BE2C (cell line): ENCODE measurements at regions not wholly inside any gene's neighbourhood (a gene's known extent, or its start where the extent isn't known, plus 50 kb on each side); places are given as distances from the start of the nearest gene placed in this dataset.

Experiments used
- DNase-seq: peaks from one replicate; pipeline ENCODE4 v3.0.0-alpha.2; 2020
- H3K27me3 ChIP-seq: fragments of 250-450 bp; sonication (Bioruptor Pico); 2 replicates; pipeline ENCODE4 v1.5.1; 2020; ENCODE audit warnings: mild to moderate bottlenecking
- H3K36me3 ChIP-seq: fragments of 250-450 bp; sonication (Bioruptor Pico); 2 replicates; pipeline ENCODE4 v1.5.1; 2020; ENCODE audit warnings: mild to moderate bottlenecking
- H3K4me1 ChIP-seq: fragments of 250-450 bp; sonication (Bioruptor Pico); 2 replicates; pipeline ENCODE4 v1.5.1; 2020
- H3K4me3 ChIP-seq: 2 replicates; pipeline ENCODE4 v1.5.1; 2011; ENCODE audit warnings: low read depth, low read length
- H3K9me3 ChIP-seq: fragments of 250-450 bp; sonication (Bioruptor Pico); 2 replicates; pipeline ENCODE4 v1.5.1; 2020
- TF ChIP-seq, protein P1 (sequence below): IDR thresholded peaks from 2 replicates; pipeline ENCODE4 v1.5.1; 2012; ENCODE audit warnings: mild to moderate bottlenecking, low read depth, low read length

DNA sequence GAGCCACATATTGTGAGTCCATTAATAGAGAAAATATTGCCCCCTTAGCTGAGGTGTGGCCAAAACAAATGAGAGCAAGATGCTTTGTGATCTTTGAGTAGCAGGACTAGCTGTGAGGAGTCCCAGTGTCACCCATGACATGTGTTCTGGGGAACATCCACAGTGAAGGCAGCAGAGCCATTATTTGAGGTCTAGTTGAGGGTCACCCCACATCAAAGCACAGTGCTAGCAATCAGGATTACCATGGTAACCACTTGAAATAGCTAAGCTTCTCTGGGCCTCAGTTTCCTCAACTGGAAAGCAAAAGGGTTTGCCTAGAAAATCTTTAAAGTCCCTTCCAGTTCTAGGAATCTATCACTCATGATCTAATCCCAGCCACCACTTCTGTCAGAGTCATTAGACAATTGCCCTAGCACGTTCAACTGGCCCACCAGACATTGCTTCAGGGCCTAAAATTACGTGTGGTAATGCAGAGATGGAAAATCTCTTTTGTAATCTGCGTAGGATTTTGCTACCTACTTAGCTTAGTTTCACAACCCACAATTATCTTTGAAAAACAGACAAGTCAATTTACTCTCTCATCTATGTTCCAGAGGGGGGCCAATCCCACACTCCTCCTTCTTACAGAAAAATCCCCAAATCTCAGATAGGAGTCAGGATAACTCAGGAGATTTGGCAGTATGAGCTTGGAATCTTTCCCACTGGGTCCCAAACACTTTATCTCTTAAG, 251.2 kb upstream of the EGLN3 start:
- Histone ChIP-seq H3K27me3 (peaks cover 13% of the 10 kb centered on the region), H3K36me3 (no peaks in the 10 kb centered on the region), H3K4me3 (no peak overlapping the region), H3K4me1 (no peaks in the 10 kb centered on the region), H3K9me3 (no peaks in the 10 kb centered on the region)
- TF ChIP-seq, protein P1, sequence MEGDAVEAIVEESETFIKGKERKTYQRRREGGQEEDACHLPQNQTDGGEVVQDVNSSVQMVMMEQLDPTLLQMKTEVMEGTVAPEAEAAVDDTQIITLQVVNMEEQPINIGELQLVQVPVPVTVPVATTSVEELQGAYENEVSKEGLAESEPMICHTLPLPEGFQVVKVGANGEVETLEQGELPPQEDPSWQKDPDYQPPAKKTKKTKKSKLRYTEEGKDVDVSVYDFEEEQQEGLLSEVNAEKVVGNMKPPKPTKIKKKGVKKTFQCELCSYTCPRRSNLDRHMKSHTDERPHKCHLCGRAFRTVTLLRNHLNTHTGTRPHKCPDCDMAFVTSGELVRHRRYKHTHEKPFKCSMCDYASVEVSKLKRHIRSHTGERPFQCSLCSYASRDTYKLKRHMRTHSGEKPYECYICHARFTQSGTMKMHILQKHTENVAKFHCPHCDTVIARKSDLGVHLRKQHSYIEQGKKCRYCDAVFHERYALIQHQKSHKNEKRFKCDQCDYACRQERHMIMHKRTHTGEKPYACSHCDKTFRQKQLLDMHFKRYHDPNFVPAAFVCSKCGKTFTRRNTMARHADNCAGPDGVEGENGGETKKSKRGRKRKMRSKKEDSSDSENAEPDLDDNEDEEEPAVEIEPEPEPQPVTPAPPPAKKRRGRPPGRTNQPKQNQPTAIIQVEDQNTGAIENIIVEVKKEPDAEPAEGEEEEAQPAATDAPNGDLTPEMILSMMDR = no peak
- DNase-seq = no peak

DNA sequence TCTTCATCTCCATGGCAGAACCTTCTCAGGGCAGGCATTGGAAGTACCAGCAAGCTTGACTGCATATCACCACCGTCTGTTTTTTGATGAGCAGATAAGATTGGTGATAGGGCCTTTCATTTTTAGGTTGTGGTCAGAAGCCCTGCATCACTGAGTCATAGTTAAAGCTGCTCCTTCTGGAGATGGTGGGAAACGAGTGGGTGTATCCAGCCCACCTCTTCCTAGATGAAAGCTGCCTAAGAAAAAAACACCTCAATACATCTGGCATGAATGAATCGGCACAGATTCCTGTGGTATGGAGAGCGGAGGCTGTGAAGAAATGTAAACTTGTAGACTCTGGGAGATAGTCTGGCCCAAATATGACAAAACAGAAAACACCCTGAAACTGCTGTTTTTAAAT, 248.7 kb upstream of the EGLN3 start:
- Histone ChIP-seq H3K36me3 (no peaks in the 10 kb centered on the region), H3K9me3 (no peaks in the 10 kb centered on the region), H3K27me3 (no peaks in the 10 kb centered on the region), H3K4me3 (no peak overlapping the region), H3K4me1 (no peaks in the 10 kb centered on the region)
- TF ChIP-seq, protein P1 = no peak
- DNase-seq = no peak

DNA sequence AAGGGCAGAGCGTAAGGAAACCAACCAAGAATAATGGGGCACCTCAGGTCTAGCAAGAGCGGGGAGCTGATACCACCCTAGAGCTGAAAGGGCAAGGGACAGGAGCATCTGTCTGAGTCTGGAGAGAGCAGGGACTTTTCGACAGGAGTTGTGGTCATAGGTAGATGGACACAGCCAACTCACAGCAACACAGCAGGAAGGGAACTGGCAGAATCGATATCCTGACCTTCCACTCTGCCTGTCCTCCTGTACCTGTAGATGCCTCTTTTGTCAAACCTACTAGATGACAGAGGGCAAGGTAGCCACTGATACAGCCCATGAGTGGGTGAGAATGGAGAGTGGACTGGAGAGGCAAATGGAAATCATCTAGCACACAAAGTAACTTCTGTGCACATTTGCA, 247.2 kb upstream of the EGLN3 start:
- H3K4me1 ChIP-seq = no peaks in the 10 kb centered on the region
- no peaks in the 10 kb centered on the region for H3K36me3 ChIP-seq
- TF ChIP-seq, protein P1 = no peak
- H3K27me3 ChIP-seq = no peaks in the 10 kb centered on the region
- H3K9me3 ChIP-seq = no peaks in the 10 kb centered on the region
- DNase-seq = no peak
- no peak overlapping the region for H3K4me3 ChIP-seq

DNA sequence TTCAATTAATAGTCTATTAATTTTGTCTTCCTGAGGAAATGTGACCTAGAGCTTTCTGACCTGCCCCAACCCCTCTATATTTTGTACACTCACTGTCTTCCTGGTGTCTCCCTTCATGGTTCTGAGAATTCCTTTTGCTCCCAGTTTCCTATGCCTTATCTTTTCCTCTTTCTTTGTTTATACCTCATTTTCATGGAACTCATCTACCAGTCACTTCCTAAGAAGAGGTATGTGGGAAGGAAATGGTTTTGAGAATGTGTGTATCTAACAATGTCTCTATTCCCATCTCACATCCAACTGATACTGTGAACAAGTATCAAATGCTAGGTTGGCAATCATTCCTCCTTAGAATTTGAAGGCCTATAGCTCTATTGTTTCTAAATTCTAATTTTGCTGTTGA, 245.1 kb upstream of the EGLN3 start:
- Histone ChIP-seq H3K4me3 (no peak overlapping the region), H3K36me3 (no peaks in the 10 kb centered on the region), H3K9me3 (no peaks in the 10 kb centered on the region), H3K4me1 (no peaks in the 10 kb centered on the region), H3K27me3 (no peaks in the 10 kb centered on the region)
- DNase-seq = no peak
- TF ChIP-seq, protein P1 = no peak

DNA sequence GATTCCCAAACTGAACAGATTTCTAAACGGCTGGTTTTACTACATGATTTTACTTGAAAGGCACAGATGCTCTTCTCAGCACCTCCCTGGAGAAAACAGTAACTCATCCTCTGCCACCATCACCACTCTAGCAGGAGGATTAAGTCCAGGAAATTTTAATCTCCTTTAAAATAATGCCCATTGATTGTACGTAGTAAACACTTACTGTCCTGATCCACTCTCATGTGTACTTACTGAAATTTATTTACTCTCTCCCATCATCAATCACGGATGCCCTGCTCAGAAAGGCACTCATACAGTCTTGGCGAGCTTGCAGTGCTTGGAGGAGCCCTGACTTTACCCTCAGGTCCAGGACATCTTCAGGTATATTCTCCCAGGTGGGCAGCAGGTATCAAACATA, 239.8 kb upstream of the EGLN3 start:
- Histone ChIP-seq H3K36me3 (no peaks in the 10 kb centered on the region), H3K4me3 (no peak overlapping the region), H3K27me3 (no peaks in the 10 kb centered on the region), H3K4me1 (no peaks in the 10 kb centered on the region), H3K9me3 (no peaks in the 10 kb centered on the region)
- DNase-seq = no peak
- TF ChIP-seq, protein P1 = no peak

DNA sequence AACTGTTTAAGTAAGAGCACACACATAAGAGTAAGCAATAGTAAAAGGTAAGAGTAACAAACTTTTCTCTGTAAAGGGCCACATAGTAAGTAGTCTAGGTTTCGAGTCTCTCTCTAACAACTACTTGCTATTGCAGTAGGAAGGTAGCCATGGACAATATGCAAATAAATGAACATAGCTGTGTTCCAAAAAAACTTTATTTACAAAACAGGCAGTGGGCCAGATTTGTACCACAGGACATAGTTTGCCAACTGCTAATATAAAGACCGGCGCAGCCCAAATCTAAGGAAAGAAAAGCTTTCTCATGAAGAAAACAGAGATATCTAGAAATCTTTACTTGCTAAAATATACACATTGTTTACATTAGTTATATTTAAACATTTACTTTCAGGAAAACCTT, 239.0 kb upstream of the EGLN3 start:
- H3K36me3 ChIP-seq = no peaks in the 10 kb centered on the region
- H3K27me3 ChIP-seq = no peaks in the 10 kb centered on the region
- DNase-seq = no peak
- H3K4me3 ChIP-seq = no peak overlapping the region
- H3K9me3 ChIP-seq = no peaks in the 10 kb centered on the region
- TF ChIP-seq, protein P1 = no peak
- H3K4me1 ChIP-seq = no peaks in the 10 kb centered on the region
